Brain microvascular endothelial cell (primary cell): ENCODE measurements at regions not wholly inside any gene's neighbourhood (a gene's known extent, or its start where the extent isn't known, plus 50 kb on each side); places are given as distances from the start of the nearest gene placed in this dataset.

ENCODE experiments used
- DNase-seq: peaks from one replicate; pipeline ENCODE4 v3.0.0-alpha.2; 2020
- H3K27ac ChIP-seq: fragments of 250-450 bp; sonication (Bioruptor Pico); 2 replicates; pipeline ENCODE4 v1.5.1; 2020; ENCODE audit warnings: mild to moderate bottlenecking, moderate library complexity
- H3K27me3 ChIP-seq: fragments of 250-450 bp; sonication (Bioruptor Pico); replicated peaks from 2 replicates; pipeline ENCODE4 v1.5.1; 2020; ENCODE audit warnings: mild to moderate bottlenecking
- H3K36me3 ChIP-seq: fragments of 250-450 bp; sonication (Bioruptor Pico); replicated peaks from 2 replicates; pipeline ENCODE4 v1.5.1; 2020; ENCODE audit warnings: mild to moderate bottlenecking
- H3K4me3 ChIP-seq: 2 replicates; pipeline ENCODE4 v1.5.1; 2011; ENCODE audit warnings: low read depth, mild to moderate bottlenecking, control low read depth, low read length, moderate library complexity
- in situ Hi-C: cut with HindIII; loops from 2 replicates; pipeline ENCODE4 v1.10.0; 2017; ENCODE audit warnings: low sequenced_read_pairs, low pct_ligation_motif_present
- TF ChIP-seq, protein P1 (sequence below): IDR thresholded peaks from 2 replicates; pipeline ENCODE4 v1.5.1; 2011; ENCODE audit warnings: low read depth, mild to moderate bottlenecking, moderate library complexity, low read length, control low read depth, inconsistent platforms; ENCODE audit errors: missing control alignments

DNA sequence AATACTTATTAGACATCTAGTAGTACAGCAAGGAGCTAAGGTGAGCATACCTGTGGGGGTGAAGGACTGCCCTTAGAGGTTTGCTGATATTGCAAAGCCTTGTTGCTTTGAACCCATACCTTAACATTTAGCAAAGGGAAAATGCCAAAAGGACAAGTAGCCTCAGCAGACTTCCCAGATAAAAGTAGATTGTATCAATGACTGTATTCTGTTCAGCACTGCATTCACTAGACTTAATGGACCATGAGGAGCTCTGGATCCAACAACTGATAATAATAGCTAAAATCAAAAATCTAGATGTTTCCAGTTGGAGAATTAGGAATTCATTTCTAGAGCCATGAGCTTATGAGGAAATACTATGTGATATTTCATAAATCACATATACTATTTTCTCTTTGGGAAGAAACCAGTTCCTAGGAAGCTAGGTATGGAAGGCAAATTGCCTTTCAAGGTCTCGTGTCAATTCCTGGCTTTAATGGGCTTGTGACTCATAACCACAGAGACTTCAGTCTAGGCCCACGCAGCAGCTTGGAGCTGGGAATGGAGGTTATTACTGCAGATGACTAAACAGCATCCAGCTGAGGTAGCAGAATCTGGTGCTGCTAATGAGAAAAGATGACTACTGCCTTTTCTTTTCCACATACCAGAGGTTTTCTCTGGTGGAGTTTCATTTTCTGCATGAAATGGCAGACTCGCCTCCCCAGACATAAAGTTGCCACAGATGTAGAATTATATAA, 191.2 kb upstream of the NABP1 start:
- TF ChIP-seq, protein P1, sequence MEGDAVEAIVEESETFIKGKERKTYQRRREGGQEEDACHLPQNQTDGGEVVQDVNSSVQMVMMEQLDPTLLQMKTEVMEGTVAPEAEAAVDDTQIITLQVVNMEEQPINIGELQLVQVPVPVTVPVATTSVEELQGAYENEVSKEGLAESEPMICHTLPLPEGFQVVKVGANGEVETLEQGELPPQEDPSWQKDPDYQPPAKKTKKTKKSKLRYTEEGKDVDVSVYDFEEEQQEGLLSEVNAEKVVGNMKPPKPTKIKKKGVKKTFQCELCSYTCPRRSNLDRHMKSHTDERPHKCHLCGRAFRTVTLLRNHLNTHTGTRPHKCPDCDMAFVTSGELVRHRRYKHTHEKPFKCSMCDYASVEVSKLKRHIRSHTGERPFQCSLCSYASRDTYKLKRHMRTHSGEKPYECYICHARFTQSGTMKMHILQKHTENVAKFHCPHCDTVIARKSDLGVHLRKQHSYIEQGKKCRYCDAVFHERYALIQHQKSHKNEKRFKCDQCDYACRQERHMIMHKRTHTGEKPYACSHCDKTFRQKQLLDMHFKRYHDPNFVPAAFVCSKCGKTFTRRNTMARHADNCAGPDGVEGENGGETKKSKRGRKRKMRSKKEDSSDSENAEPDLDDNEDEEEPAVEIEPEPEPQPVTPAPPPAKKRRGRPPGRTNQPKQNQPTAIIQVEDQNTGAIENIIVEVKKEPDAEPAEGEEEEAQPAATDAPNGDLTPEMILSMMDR = no peak
- Histone ChIP-seq H3K27ac (peak overlapping the region; percentile 47), H3K4me3 (no peak overlapping the region), H3K27me3 (no peaks in the 10 kb centered on the region), H3K36me3 (no peaks in the 10 kb centered on the region)
- in situ Hi-C loops = no loop called here
- peak; percentile 94 for DNase-seq

- in situ Hi-C loops = no loop called here
- no peak for DNase-seq
- TF ChIP-seq, protein P1 = no peak
- H3K27ac ChIP-seq = no peak overlapping the region
- no peaks in the 10 kb centered on the region for H3K36me3 ChIP-seq
- no peaks in the 10 kb centered on the region for H3K27me3 ChIP-seq
- no peak overlapping the region for H3K4me3 ChIP-seq
Measured at GRCh38 chr2:191488135-191488534, 189.8 kb upstream of the NABP1 start.

DNA sequence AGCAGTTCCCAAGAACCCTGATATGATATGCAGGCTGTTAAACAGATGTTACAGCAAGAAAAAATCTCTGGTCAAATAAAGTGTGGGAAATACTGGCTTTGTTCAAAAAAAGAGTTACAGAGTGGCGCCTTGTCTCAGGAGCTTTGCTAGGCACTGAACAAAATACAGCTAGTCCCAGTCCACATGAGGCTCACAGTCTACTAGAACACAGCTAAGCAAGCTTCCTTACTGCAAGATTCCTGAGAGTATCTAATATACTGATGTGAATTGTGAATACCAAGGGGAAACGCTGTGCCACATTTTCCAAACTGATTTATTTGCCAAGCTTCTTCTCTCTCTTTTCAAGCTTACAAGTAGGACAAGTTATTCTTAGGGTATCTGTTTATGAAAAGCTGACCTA, 188.8 kb upstream of the NABP1 start:
- H3K36me3 ChIP-seq = no peaks in the 10 kb centered on the region
- TF ChIP-seq, protein P1 = no peak
- no peaks in the 10 kb centered on the region for H3K27me3 ChIP-seq
- H3K4me3 ChIP-seq = no peak overlapping the region
- no peak for DNase-seq
- no peak overlapping the region for H3K27ac ChIP-seq
- in situ Hi-C loops = no loop called here

DNA sequence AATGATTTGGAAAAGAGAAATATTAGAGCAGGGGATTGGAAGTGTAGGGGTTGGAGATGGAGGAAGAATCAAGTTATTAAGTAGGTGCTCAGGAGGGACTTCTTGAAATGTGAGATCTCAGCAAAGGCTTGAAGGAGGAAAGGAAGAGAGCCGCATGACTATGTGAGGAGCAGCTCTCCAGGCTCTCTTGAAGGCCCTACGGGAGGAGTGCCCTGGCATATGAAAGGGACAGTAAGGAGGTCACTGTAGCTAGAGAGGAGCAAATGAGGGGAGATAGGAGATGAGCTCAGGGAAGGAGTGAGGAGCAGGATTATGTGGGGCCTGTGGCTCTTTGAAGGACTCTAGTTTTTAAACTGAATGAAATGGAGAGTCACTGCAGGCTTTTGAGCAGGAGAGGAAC, 181.1 kb upstream of the NABP1 start:
- Histone ChIP-seq H3K27me3 (no peaks in the 10 kb centered on the region), H3K36me3 (no peaks in the 10 kb centered on the region), H3K4me3 (no peak overlapping the region), H3K27ac (no peak overlapping the region)
- TF ChIP-seq, protein P1 = no peak
- no peak for DNase-seq
- in situ Hi-C loops = no loop called here

DNA sequence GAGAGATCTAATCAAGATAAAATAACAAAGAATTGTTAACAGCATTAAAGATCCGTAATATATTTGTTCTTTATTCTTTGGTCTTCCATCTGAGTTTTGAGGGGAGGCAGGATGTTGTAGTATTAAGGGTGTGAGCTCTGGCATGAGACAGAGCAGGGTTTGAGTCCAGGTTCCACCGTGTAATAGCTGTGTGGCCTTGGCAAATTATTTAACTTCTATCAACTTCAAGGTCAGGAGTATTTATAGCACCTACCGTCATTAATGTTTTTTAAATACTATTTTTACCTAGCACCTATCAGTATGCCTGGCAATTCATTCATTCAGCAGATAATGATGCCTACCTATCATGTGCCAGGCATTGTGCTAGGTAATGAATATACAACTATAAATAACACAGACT, 180.1 kb upstream of the NABP1 start:
- Histone ChIP-seq H3K27me3 (no peaks in the 10 kb centered on the region), H3K4me3 (no peak overlapping the region), H3K36me3 (no peaks in the 10 kb centered on the region), H3K27ac (no peak overlapping the region)
- in situ Hi-C loops = no loop called here
- TF ChIP-seq, protein P1 = no peak
- no peak for DNase-seq

DNA sequence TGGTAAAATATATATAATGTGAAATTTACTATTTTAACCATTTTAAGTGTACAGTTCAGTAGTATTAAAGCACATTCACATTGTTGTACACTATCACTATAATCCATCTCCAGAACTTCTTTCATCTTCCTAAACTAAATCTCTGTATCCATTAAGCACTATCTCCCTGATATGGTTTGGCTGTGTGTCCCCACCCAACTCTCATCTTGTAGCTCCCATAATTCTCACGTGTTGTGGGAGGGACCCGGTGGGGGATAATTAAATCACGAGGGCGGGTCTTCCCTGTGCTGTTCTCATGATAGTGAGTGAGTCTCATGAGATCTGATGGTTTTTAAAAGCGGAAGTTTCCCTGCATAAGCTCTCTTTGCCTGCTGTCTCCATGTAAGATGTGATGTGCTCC, 178.9 kb upstream of the NABP1 start:
- H3K27me3 ChIP-seq = no peaks in the 10 kb centered on the region
- H3K36me3 ChIP-seq = no peaks in the 10 kb centered on the region
- no peak overlapping the region for H3K4me3 ChIP-seq
- in situ Hi-C loops = no loop called here
- TF ChIP-seq, protein P1 = no peak
- no peak overlapping the region for H3K27ac ChIP-seq
- DNase-seq = no peak
